HEK293 (cell line): ENCODE measurements at regions not wholly inside any gene's neighbourhood (a gene's known extent, or its start where the extent isn't known, plus 50 kb on each side); places are given as distances from the start of the nearest gene placed in this dataset.

Experiments
- CTCF ChIA-PET: fragments of 350-600 bp; formaldehyde crosslinking; extraction: SDS; loops from one replicate; lab custom pipeline; 2021; ENCODE audit warnings: antibody characterized with exemption; lab: Yijun Ruan, JAX
- POLR2A ChIA-PET: fragments of 300-600 bp; formaldehyde crosslinking; extraction: SDS; loops from one replicate; lab custom pipeline; 2020; ENCODE audit warnings: antibody characterized with exemption, inconsistent platforms; lab: Yijun Ruan, JAX
- H3K27ac ChIP-seq: fragments of 200-500 bp; sonication (Bioruptor generic); 2 replicates; pipeline ENCODE4 v1.5.1; 2014; ENCODE audit warnings: low read depth, low read length, control low read depth, inconsistent platforms; ENCODE audit errors: extremely low read depth
- H3K36me3 ChIP-seq, 2 experiments: fragments of 200-500 bp in 1 of 2; sonication (Bioruptor generic) in 1 of 2; 1 replicate in 1 of 2; 2 replicates in 1 of 2; pipeline ENCODE4 v1.5.1; 2014 to 2017; ENCODE audit warnings: inconsistent platforms in 2 of 2, low read length in 2 of 2; ENCODE audit not compliant: control insufficient read depth in 2 of 2, insufficient read depth in 1 of 2
- H3K4me1 ChIP-seq: fragments of 200-500 bp; sonication (Bioruptor generic); 2 replicates; pipeline ENCODE4 v1.5.1; 2014; ENCODE audit warnings: mild to moderate bottlenecking, low read length, inconsistent platforms; ENCODE audit not compliant: control insufficient read depth, insufficient read depth
- H3K4me3 ChIP-seq: 2 replicates; pipeline ENCODE4 v1.5.1; 2011; ENCODE audit warnings: low read depth, mild to moderate bottlenecking, control low read depth, low read length, moderate library complexity
- H3K9me3 ChIP-seq: fragments of 200-500 bp; sonication (Bioruptor generic); 2 replicates; pipeline ENCODE4 v1.5.1; 2014; ENCODE audit warnings: low read depth, low read length, inconsistent platforms; ENCODE audit not compliant: control insufficient read depth, insufficient read depth
- EGR2 ChIP-seq: fragments of 450-650 bp; formaldehyde crosslinking; IDR thresholded peaks from 2 replicates; pipeline ENCODE4 v1.5.1; 2016; ENCODE audit warnings: low read depth, missing biosample characterization, missing genetic modification characterization
- HIC1 ChIP-seq: fragments of 450-650 bp; formaldehyde crosslinking; IDR thresholded peaks from 2 replicates; pipeline ENCODE4 v1.5.1; 2016; ENCODE audit warnings: missing biosample characterization, missing genetic modification characterization
- HOXA7 ChIP-seq: sonication (generic); formaldehyde crosslinking; IDR thresholded peaks from 2 replicates; pipeline ENCODE4 v1.8.1; 2022; ENCODE audit warnings: missing genetic modification reagents, borderline replicate concordance
- KLF7 ChIP-seq: fragments of 450-650 bp; formaldehyde crosslinking; IDR thresholded peaks from 2 replicates; pipeline ENCODE4 v1.5.1; 2016; ENCODE audit warnings: missing biosample characterization, missing genetic modification characterization, borderline replicate concordance
- PRDM1 ChIP-seq: fragments of 450-650 bp; formaldehyde crosslinking; IDR thresholded peaks from 2 replicates; pipeline ENCODE4; 2016; ENCODE audit warnings: missing biosample characterization, missing genetic modification characterization
- YY2 ChIP-seq: fragments of 450-650 bp; formaldehyde crosslinking; IDR thresholded peaks from 2 replicates; pipeline ENCODE4 v1.5.1; 2016; ENCODE audit warnings: missing biosample characterization, missing genetic modification characterization
- ZBTB11 ChIP-seq: fragments of 450-650 bp; formaldehyde crosslinking; conservative IDR thresholded peaks from 2 replicates; pipeline ENCODE4 v1.5.1; 2016; ENCODE audit warnings: low read depth, missing biosample characterization, missing genetic modification characterization
- ZBTB21 ChIP-seq: fragments of 450-650 bp; formaldehyde crosslinking; IDR thresholded peaks from 2 replicates; pipeline ENCODE4 v1.5.1; 2017; ENCODE audit warnings: missing biosample characterization, missing genetic modification characterization
- ZBTB7A ChIP-seq: fragments of 450-650 bp; formaldehyde crosslinking; IDR thresholded peaks from 2 replicates; pipeline ENCODE4 v1.5.1; 2016; ENCODE audit warnings: low read depth, missing biosample characterization, missing genetic modification characterization
- ZFHX2 ChIP-seq: fragments of 450-650 bp; formaldehyde crosslinking; conservative IDR thresholded peaks from 2 replicates; pipeline ENCODE4 v1.5.1; 2016; ENCODE audit warnings: missing biosample characterization, missing genetic modification characterization
- ZNF112 ChIP-seq: fragments of 450-650 bp; formaldehyde crosslinking; IDR thresholded peaks from 2 replicates; pipeline ENCODE4 v1.5.0; 2017; ENCODE audit warnings: missing biosample characterization, missing genetic modification characterization
- ZNF114 ChIP-seq: fragments of 450-650 bp; formaldehyde crosslinking; IDR thresholded peaks from 2 replicates; pipeline ENCODE4 v1.5.0; 2017; ENCODE audit warnings: missing biosample characterization, missing genetic modification characterization
- ZNF140 ChIP-seq: fragments of 450-650 bp; formaldehyde crosslinking; IDR thresholded peaks from 2 replicates; pipeline ENCODE4 v1.5.1; 2016; ENCODE audit warnings: missing biosample characterization, missing genetic modification characterization
- ZNF221 ChIP-seq: fragments of 450-650 bp; formaldehyde crosslinking; IDR thresholded peaks from 2 replicates; pipeline ENCODE4 v1.5.1; 2017; ENCODE audit warnings: missing biosample characterization, missing genetic modification characterization, borderline replicate concordance
- ZNF366 ChIP-seq: fragments of 450-650 bp; formaldehyde crosslinking; conservative IDR thresholded peaks from 2 replicates; pipeline ENCODE4 v1.5.1; 2016; ENCODE audit warnings: missing biosample characterization, missing genetic modification characterization
- ZNF37A ChIP-seq: fragments of 450-650 bp; IDR thresholded peaks from 2 replicates; pipeline ENCODE4 v1.5.1; 2018; ENCODE audit warnings: missing biosample characterization, missing genetic modification characterization
- ZNF394 ChIP-seq: fragments of 450-650 bp; formaldehyde crosslinking; IDR thresholded peaks from 2 replicates; pipeline ENCODE4 v1.5.1; 2016; ENCODE audit warnings: missing biosample characterization, missing genetic modification characterization, mild to moderate bottlenecking, moderate library complexity, borderline replicate concordance
- ZNF510 ChIP-seq: fragments of 450-650 bp; formaldehyde crosslinking; IDR thresholded peaks from 2 replicates; pipeline ENCODE4 v1.5.1; 2018; ENCODE audit warnings: mild to moderate bottlenecking, missing genetic modification characterization, missing biosample characterization; ENCODE audit not compliant: insufficient replicate concordance
- ZNF623 ChIP-seq: fragments of 450-650 bp; formaldehyde crosslinking; IDR thresholded peaks from 2 replicates; pipeline ENCODE4 v1.5.1; 2016; ENCODE audit warnings: missing biosample characterization, missing genetic modification characterization
- ZNF626 ChIP-seq: fragments of 450-650 bp; sonication (Bioruptor Pico); formaldehyde crosslinking; IDR thresholded peaks from 2 replicates; pipeline ENCODE4 v1.5.1; 2018; ENCODE audit warnings: missing biosample characterization, missing genetic modification characterization, inconsistent platforms
- ZNF707 ChIP-seq: fragments of 450-650 bp; formaldehyde crosslinking; IDR thresholded peaks from 2 replicates; pipeline ENCODE4 v1.5.1; 2016; ENCODE audit warnings: missing biosample characterization, missing genetic modification characterization
- ZNF785 ChIP-seq: fragments of 450-650 bp; formaldehyde crosslinking; IDR thresholded peaks from 2 replicates; pipeline ENCODE4 v1.5.1; 2016; ENCODE audit warnings: missing biosample characterization, missing genetic modification characterization
- ZSCAN23 ChIP-seq: fragments of 450-650 bp; formaldehyde crosslinking; IDR thresholded peaks from 2 replicates; pipeline ENCODE4 v1.5.1; 2016; ENCODE audit warnings: missing biosample characterization, missing genetic modification characterization
- TF ChIP-seq, protein P1 (sequence below): fragments of 450-650 bp; formaldehyde crosslinking; IDR thresholded peaks from 2 replicates; pipeline ENCODE4 v1.5.1; 2016; ENCODE audit warnings: missing biosample characterization, missing genetic modification characterization

DNA sequence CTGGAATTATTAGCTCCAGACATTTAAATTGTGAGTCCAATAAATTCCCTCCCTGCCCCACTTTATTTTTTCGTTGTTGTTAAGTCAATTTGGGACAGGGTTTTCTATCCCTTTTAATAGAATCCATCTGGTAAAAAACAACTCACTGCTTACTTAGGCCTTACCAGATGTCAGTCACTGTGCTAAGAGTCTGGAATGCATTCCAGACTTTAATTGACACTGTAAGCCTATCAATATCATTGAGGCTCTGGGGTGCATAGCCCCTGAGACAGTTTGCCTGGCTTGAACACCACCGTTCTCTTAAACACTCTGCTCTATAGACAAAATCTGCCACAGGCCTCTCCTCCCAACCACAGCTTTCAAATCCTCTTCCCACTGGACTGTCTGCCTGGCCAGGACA is 175.9 kb downstream of the NSG2 start:
- TF ChIP-seq ZNF510 (tag by site-specific recombination) (no peak), ZNF37A (tag by site-specific recombination) (no peak), ZNF112 (tag by site-specific recombination) (no peak), ZSCAN23 (tag by site-specific recombination) (no peak), YY2 (tag by site-specific recombination) (no peak)
- Histone ChIP-seq H3K36me3 (no peaks in the 10 kb centered on the region), H3K4me1 (no peaks in the 10 kb centered on the region), H3K9me3 (no peaks in the 10 kb centered on the region), H3K4me3 (no peak overlapping the region), H3K27ac (no peak overlapping the region)
- CTCF ChIA-PET: no interaction called here
- POLR2A ChIA-PET: no interaction called here

DNA sequence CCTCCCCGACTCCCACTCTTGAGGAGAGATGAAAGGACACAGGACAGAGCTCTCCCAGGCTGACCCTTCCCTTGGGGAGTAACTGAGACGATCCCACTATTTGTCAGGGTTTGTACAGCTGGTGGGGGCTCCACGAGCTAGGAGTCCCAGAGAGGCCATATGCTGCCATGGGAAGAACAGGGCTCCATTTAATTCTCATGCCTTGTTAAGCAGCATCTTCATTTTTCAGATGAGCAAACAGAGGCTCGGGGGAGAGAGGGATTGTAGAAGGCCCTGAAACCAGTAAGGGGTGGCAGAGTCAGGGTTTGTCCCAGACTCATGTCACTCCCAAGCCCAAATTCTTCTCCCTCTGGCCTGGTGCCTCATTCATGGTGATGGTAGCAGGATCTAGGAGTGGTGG is 176.4 kb downstream of the NSG2 start:
- Histone ChIP-seq H3K4me3 (no peak overlapping the region), H3K36me3 (no peaks in the 10 kb centered on the region), H3K27ac (no peak overlapping the region), H3K9me3 (no peaks in the 10 kb centered on the region), H3K4me1 (no peaks in the 10 kb centered on the region)
- CTCF ChIA-PET: no interaction called here
- POLR2A ChIA-PET: no interaction called here
- no peak for TF ChIP-seq EGR2
- no peak for TF ChIP-seq ZNF785 (tag by site-specific recombination)
- TF ChIP-seq ZNF114 (tag by site-specific recombination): no peak
- TF ChIP-seq ZNF366 (tag by site-specific recombination): no peak
- no peak for TF ChIP-seq ZNF623 (tag by site-specific recombination)
- no peak for TF ChIP-seq KLF7 (tag by site-specific recombination)
- no peak for TF ChIP-seq PRDM1
- no peak for TF ChIP-seq ZBTB21
- TF ChIP-seq ZNF510 (tag by site-specific recombination): no peak
- no peak for TF ChIP-seq ZBTB7A (tag by site-specific recombination)
- TF ChIP-seq HIC1 (tag by site-specific recombination): no peak
- no peak for TF ChIP-seq ZNF221 (tag by site-specific recombination)
- TF ChIP-seq, protein P1, sequence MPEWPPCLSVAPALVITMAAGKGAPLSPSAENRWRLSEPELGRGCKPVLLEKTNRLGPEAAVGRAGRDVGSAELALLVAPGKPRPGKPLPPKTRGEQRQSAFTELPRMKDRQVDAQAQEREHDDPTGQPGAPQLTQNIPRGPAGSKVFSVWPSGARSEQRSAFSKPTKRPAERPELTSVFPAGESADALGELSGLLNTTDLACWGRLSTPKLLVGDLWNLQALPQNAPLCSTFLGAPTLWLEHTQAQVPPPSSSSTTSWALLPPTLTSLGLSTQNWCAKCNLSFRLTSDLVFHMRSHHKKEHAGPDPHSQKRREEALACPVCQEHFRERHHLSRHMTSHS (tag by site-specific recombination): no peak
- no peak for TF ChIP-seq ZNF394 (tag by site-specific recombination)
- TF ChIP-seq ZNF707 (tag by site-specific recombination): no peak
- no peak for TF ChIP-seq ZNF626 (tag by site-specific recombination)
- TF ChIP-seq ZNF140 (tag by site-specific recombination): no peak
- no peak for TF ChIP-seq HOXA7 (CRISPR knock-in tag)
- TF ChIP-seq ZFHX2: no peak
- TF ChIP-seq ZBTB11 (tag by site-specific recombination): no peak
